ENCODE measurements at regions not wholly inside any gene's neighbourhood (a gene's known extent, or its start where the extent isn't known, plus 50 kb on each side); places are given as distances from the start of the nearest gene placed in this dataset.
"Not testable (repeated sequence)": the region's sequence is repeated elsewhere in the genome, so short reads cannot be mapped to it uniquely, and the experiment has no call there.

- DNase-seq, result no peak
Observed at GRCh38 chr7:14092331-14092730, 102.9 kb upstream of the ETV1 start.

GRCh38 chr7:14085901-14086300, 96.4 kb upstream of the ETV1 start:
- no peak for DNase-seq

GRCh38 chr7:14083761-14084160, 94.3 kb upstream of the ETV1 start:
- no peak for DNase-seq

GRCh38 chr7:14073988-14074387, 84.5 kb upstream of the ETV1 start:
- DNase-seq, result no peak

GRCh38 chr7:14073543-14073942, 84.1 kb upstream of the ETV1 start:
- DNase-seq, result no peak

GRCh38 chr7:14071045-14071444, 81.6 kb upstream of the ETV1 start:
- DNase-seq, result peak; percentile 69 to 90

- DNase-seq, result no peak
Observed at GRCh38 chr7:14069961-14070360, 80.5 kb upstream of the ETV1 start.

GRCh38 chr7:14066783-14067182, 77.3 kb upstream of the ETV1 start:
- not testable (repeated sequence) for DNase-seq

GRCh38 chr7:14065286-14065685, 75.8 kb upstream of the ETV1 start:
- DNase-seq, result no peak

- no peak for DNase-seq
Observed at GRCh38 chr7:14055813-14056212, 66.3 kb upstream of the ETV1 start.

GRCh38 chr7:14054125-14054524, 64.7 kb upstream of the ETV1 start:
- no peak for DNase-seq

- DNase-seq, result no peak
Observed at GRCh38 chr7:14048889-14049288, 59.4 kb upstream of the ETV1 start.

GRCh38 chr7:14047709-14048399, 58.4 kb upstream of the ETV1 start:
- no peak for DNase-seq

- no peak for DNase-seq
Observed at GRCh38 chr7:14045651-14046050, 56.2 kb upstream of the ETV1 start.

GRCh38 chr7:14040528-14040927, 51.1 kb upstream of the ETV1 start:
- no peak for DNase-seq
